SU-DHL-6 (cell line): ENCODE measurements at regions not wholly inside any gene's neighbourhood (a gene's known extent, or its start where the extent isn't known, plus 50 kb on each side); places are given as distances from the start of the nearest gene placed in this dataset.

Experiments
- H2AFZ ChIP-seq: fragments of 200-600 bp; sonication (generic); 2 replicates; pipeline ENCODE4 v1.6.1; 2014; ENCODE audit warnings: low read depth, mild to moderate bottlenecking, moderate library complexity, mixed read lengths, antibody characterized with exemption, low read length; ENCODE audit not compliant: severe bottlenecking
- H3F3A ChIP-seq: fragments of 200-600 bp; shearing (Covaris generic); 2 replicates; pipeline ENCODE4 v1.6.0; 2016; ENCODE audit warnings: antibody characterized with exemption, mild to moderate bottlenecking; ENCODE audit not compliant: insufficient read depth
- H3K27ac ChIP-seq: fragments of 200-600 bp; sonication (generic); 2 replicates; pipeline ENCODE4 v1.5.1; 2016; ENCODE audit warnings: low read depth, mild to moderate bottlenecking, low read length, moderate library complexity, mixed read lengths
- H3K27me3 ChIP-seq: fragments of 200-600 bp; sonication (generic), shearing (Covaris generic); 2 replicates; pipeline ENCODE4 v1.6.0; 2014; ENCODE audit warnings: mild to moderate bottlenecking, low read length
- H3K36me3 ChIP-seq: fragments of 200-600 bp; sonication (generic); 2 replicates; pipeline ENCODE4 v1.6.1; 2014; ENCODE audit warnings: mild to moderate bottlenecking, low read length, mixed read lengths
- H3K4me2 ChIP-seq: fragments of 300-600, 200-600 bp; shearing (Covaris generic), sonication (generic); 2 replicates; pipeline ENCODE4 v1.6.0; 2014; ENCODE audit warnings: low read length, low read depth, mild to moderate bottlenecking; ENCODE audit not compliant: poor library complexity, severe bottlenecking
- H3K4me3 ChIP-seq: fragments of 200-600 bp; sonication (generic); 2 replicates; pipeline ENCODE4 v1.5.1; 2014; ENCODE audit warnings: antibody characterized with exemption, low read length, mild to moderate bottlenecking, mixed read lengths; ENCODE audit not compliant: insufficient read depth, poor library complexity, severe bottlenecking
- H3K79me2 ChIP-seq: fragments of 200-600 bp; sonication (generic); 2 replicates; pipeline ENCODE4 v1.6.1; 2014; ENCODE audit warnings: mild to moderate bottlenecking, low read length, moderate library complexity; ENCODE audit not compliant: insufficient read depth
- H3K9ac ChIP-seq: fragments of 200-600 bp; sonication (generic); 2 replicates; pipeline ENCODE4 v1.7.0; 2014; ENCODE audit warnings: mild to moderate bottlenecking, low read length
- H3K9me2 ChIP-seq: fragments of 200-600 bp; sonication (generic); replicated peaks from 2 replicates; pipeline ENCODE4 v1.6.1; 2014; ENCODE audit warnings: low read length; ENCODE audit not compliant: insufficient read depth
- H3K9me3 ChIP-seq: fragments of 200-600 bp; sonication (generic); 2 replicates; pipeline ENCODE4 v1.6.1; 2014; ENCODE audit warnings: low read length, mixed read lengths; ENCODE audit not compliant: insufficient read depth
- H4K20me1 ChIP-seq: fragments of 200-600 bp; sonication (generic); 2 replicates; pipeline ENCODE4 v1.6.1; 2014; ENCODE audit warnings: low read depth, mild to moderate bottlenecking, antibody characterized with exemption, low read length, moderate library complexity, mixed read lengths
- CTCF ChIP-seq: fragments of 200-600 bp; sonication (generic); IDR thresholded peaks from one replicate; pipeline ENCODE4 v1.5.1; 2017; ENCODE audit warnings: antibody characterized with exemption, mild to moderate bottlenecking, low read length, moderate library complexity; ENCODE audit not compliant: insufficient read depth, poor library complexity, severe bottlenecking
- EZH2phosphoT487 ChIP-seq: fragments of 200-600 bp; sonication (generic), shearing (Covaris generic); conservative IDR thresholded peaks from 2 replicates; pipeline ENCODE4 v1.6.1; 2018; ENCODE audit warnings: mild to moderate bottlenecking, antibody characterized with exemption, low read length, moderate library complexity, mixed read lengths

DNA sequence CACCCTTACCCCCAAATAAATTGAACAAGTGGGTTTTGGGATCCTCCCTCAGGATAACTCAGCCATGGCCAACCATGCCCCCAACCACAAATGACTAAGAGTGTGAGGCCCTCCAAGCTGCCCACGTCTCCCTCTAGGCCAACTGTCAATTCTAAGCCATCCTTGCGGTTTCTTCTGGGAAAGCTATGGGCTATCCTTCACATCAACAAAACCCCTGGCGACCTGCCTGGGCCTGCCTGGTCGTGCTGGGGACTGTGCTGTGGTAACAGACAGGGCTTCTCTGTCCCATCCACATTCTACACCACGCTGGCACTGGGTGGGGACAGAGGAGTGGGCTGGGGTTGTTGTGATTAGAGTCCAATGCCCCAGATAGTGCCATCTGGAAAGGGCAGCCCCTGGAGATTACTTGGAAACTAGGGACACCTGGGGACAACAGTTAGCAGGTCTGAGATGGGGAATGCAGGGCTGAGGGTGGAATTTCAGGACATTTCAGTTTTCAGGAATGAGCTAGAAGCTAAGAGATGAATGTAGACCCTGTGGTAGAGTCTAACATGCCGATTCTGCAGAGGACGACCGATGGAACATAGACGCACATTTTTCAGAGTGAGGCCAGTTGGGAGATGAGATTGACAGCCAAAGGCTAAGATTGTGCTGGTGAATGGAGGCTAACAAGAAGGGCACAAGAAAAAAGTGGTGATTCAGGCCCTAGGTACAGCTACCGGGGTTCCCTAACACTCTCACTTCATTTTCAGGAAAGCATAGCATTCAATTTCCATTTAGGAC is 131.9 kb downstream of the RASSF10 start:
- no peaks in the 10 kb centered on the region for H3K36me3 ChIP-seq
- no peak overlapping the region for H3K9ac ChIP-seq
- no peaks in the 10 kb centered on the region for H3K79me2 ChIP-seq
- TF ChIP-seq EZH2phosphoT487 (no peak), CTCF (no peak)
- H3K4me3 ChIP-seq: no peak overlapping the region
- H3K27me3 ChIP-seq: no peaks in the 10 kb centered on the region
- H2AFZ ChIP-seq: no peak overlapping the region
- no peaks in the 10 kb centered on the region for H3K9me3 ChIP-seq
- H3K27ac ChIP-seq: no peak overlapping the region
- no peaks in the 10 kb centered on the region for H3K9me2 ChIP-seq
- H3K4me2 ChIP-seq: no peak overlapping the region
- no peaks in the 10 kb centered on the region for H3F3A ChIP-seq
- no peaks in the 10 kb centered on the region for H4K20me1 ChIP-seq

GRCh38 chr11:13141731-13142709 is 132.9 kb downstream of the RASSF10 start:
- Histone ChIP-seq H4K20me1 (no peaks in the 10 kb centered on the region), H3K4me3 (no peak overlapping the region), H3F3A (no peaks in the 10 kb centered on the region), H3K4me2 (no peak overlapping the region), H3K9ac (no peak overlapping the region), H3K79me2 (no peaks in the 10 kb centered on the region), H3K27ac (no peak overlapping the region), H3K27me3 (no peaks in the 10 kb centered on the region), H3K36me3 (no peaks in the 10 kb centered on the region), H2AFZ (no peak overlapping the region), H3K9me3 (no peaks in the 10 kb centered on the region), H3K9me2 (no peaks in the 10 kb centered on the region)
- TF ChIP-seq CTCF: no peak
- TF ChIP-seq EZH2phosphoT487: no peak

GRCh38 chr11:13143486-13144297 is 133.9 kb upstream of the BMAL1 start:
- no peaks in the 10 kb centered on the region for H4K20me1 ChIP-seq
- no peaks in the 10 kb centered on the region for H3K79me2 ChIP-seq
- H3K27ac ChIP-seq: no peak overlapping the region
- no peak overlapping the region for H3K4me2 ChIP-seq
- no peak overlapping the region for H3K9ac ChIP-seq
- no peaks in the 10 kb centered on the region for H3K27me3 ChIP-seq
- no peak for TF ChIP-seq CTCF
- no peak for TF ChIP-seq EZH2phosphoT487
- no peak overlapping the region for H3K4me3 ChIP-seq
- H3F3A ChIP-seq: no peaks in the 10 kb centered on the region
- H2AFZ ChIP-seq: no peak overlapping the region
- H3K9me3 ChIP-seq: no peaks in the 10 kb centered on the region
- no peaks in the 10 kb centered on the region for H3K36me3 ChIP-seq
- H3K9me2 ChIP-seq: no peaks in the 10 kb centered on the region
